OCI-LY1 (cell line): ENCODE measurements at regions not wholly inside any gene's neighbourhood (a gene's known extent, or its start where the extent isn't known, plus 50 kb on each side); places are given as distances from the start of the nearest gene placed in this dataset.

ENCODE experiments used
- CTCF ChIP-seq: fragments of 200-600 bp; sonication (generic), shearing (Covaris generic); IDR thresholded peaks from 2 replicates; pipeline ENCODE4 v1.5.1; 2017; ENCODE audit warnings: mild to moderate bottlenecking, antibody characterized with exemption, low read length, moderate library complexity, mixed read lengths
- EZH2 ChIP-seq: fragments of 200-600 bp; sonication (generic), shearing (Covaris generic); IDR thresholded peaks from 2 replicates; pipeline ENCODE4 v1.8.0; 2017; ENCODE audit warnings: borderline replicate concordance, mixed run types, mild to moderate bottlenecking, antibody characterized with exemption, low read length, moderate library complexity, mixed read lengths

DNA sequence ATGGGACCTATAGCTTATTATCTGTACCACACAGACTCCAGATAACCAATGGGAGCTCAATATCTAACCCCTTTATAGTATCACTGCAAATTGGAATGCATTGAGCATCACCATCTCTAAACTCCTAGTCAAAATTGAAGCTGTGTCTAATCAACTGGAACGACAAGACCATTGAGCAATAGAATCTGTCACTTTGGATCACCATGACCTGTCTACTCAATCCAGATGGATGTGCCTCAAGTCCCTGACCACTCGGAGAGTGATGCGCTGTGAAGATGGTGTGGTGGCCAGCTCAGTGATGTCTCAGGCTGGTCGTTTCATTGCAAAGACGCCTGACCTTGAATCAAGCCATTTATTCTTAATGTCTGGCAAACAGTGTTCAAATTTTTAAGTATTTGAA, 160.5 kb downstream of the SEMA6D start:
- TF ChIP-seq CTCF (no peak), EZH2 (no peak)
